K562 (cell line): ENCODE measurements at regions not wholly inside any gene's neighbourhood (a gene's known extent, or its start where the extent isn't known, plus 50 kb on each side); places are given as distances from the start of the nearest gene placed in this dataset.

Experiments
- ATAC-seq: fragments of 200-7000 bp; cut with Tn5 transposase; 3 replicates; pipeline ENCODE4 v1.9.1; 2020; ENCODE audit warnings: moderate library complexity
- BruUV-seq: library from RNA; stranded (reverse); fragments of 400-500 nt; replicated peaks from 2 replicates; lab custom pipeline; 2021; lab: Mats Ljungman, UMichigan
- CTCF ChIA-PET: fragments of 300-600 bp; formaldehyde crosslinking; extraction: SDS; loops from one replicate; lab custom pipeline; 2021; ENCODE audit warnings: low intra/inter-chr PET ratio; lab: Yijun Ruan, JAX
- POLR2A ChIA-PET: fragments of 300-600, 350-650 bp; sonication (Branson Sonifier 250); formaldehyde crosslinking; extraction: SDS; loops from one replicate; lab custom pipeline; 2021; ENCODE audit warnings: antibody characterized with exemption, inconsistent platforms; lab: Yijun Ruan, JAX
- DNase-seq, 4 experiments: peaks; one replicate each; pipeline versions ENCODE4 v3.0.0 to v3.0.0-alpha.2; 2011 to 2018; ENCODE audit warnings: low spot score in 3 of 4, mixed read lengths in 3 of 4; ENCODE audit errors: extremely low read depth in 1 of 4
- FAIRE-seq: peaks from 2 replicates; lab custom pipeline; 2011; peaks lifted over from hg19 to GRCh38; lab: Jason Lieb, UNC
- H2AFZ ChIP-seq: 2 replicates; pipeline ENCODE4 v1.6.0; 2011; ENCODE audit warnings: low read depth, low read length, control low read depth, inconsistent platforms
- H3K27ac ChIP-seq: fragments of 200-600 bp; 3 replicates; pipeline ENCODE4 v1.8.0; 2011; ENCODE audit warnings: low read depth, mild to moderate bottlenecking, control low read depth, inconsistent platforms, low read length, moderate library complexity, mixed read lengths; ENCODE audit errors: extremely low read depth
- H3K27me3 ChIP-seq, 2 experiments: fragments of 300-600 bp in 1 of 2; 2 replicates in 1 of 2; 3 replicates in 1 of 2; pipeline versions ENCODE4 v1.6.0 to v1.8.0; 2011; ENCODE audit warnings: inconsistent platforms in 2 of 2, low read length in 2 of 2, mild to moderate bottlenecking in 1 of 2, mixed read lengths in 1 of 2, moderate library complexity in 1 of 2; ENCODE audit not compliant: control insufficient read depth in 2 of 2, insufficient read depth in 2 of 2
- H3K36me3 ChIP-seq: fragments of 300-600 bp; 3 replicates; pipeline ENCODE4 v1.8.0; 2011; ENCODE audit warnings: mild to moderate bottlenecking, low read length, inconsistent platforms; ENCODE audit not compliant: control insufficient read depth, insufficient read depth
- H3K4me1 ChIP-seq, 2 experiments: fragments of 200-600 bp in 1 of 2; replicated peaks in 1 of 2; 2 replicates in 1 of 2; 3 replicates in 1 of 2; pipeline versions ENCODE4 v1.5.1 to v1.8.0; 2011; ENCODE audit warnings: inconsistent platforms in 2 of 2, low read length in 2 of 2, mild to moderate bottlenecking in 1 of 2, mixed read lengths in 1 of 2, moderate library complexity in 1 of 2; ENCODE audit not compliant: control insufficient read depth in 2 of 2, insufficient read depth in 2 of 2
- H3K4me2 ChIP-seq: 2 replicates; pipeline ENCODE4 v1.6.1; 2011; ENCODE audit warnings: low read length, control low read depth, inconsistent platforms, mixed read lengths; ENCODE audit not compliant: insufficient read depth
- H3K4me3 ChIP-seq: fragments of 200-600 bp; sonication (generic), shearing (Covaris generic); 2 replicates; pipeline ENCODE4 v1.5.1; 2016; ENCODE audit warnings: control low read depth, inconsistent platforms
- H3K79me2 ChIP-seq: fragments of 200-600 bp; 3 replicates; pipeline ENCODE4 v1.8.0; 2011; ENCODE audit warnings: low read length, inconsistent platforms; ENCODE audit not compliant: control insufficient read depth, insufficient read depth
- H3K9ac ChIP-seq, 2 experiments: 2 replicates each; pipeline versions ENCODE4 v1.6.0 to v1.6.1; 2011; ENCODE audit warnings: low read depth in 2 of 2, low read length in 2 of 2, control low read depth in 1 of 2, inconsistent platforms in 1 of 2, mild to moderate bottlenecking in 1 of 2, mixed read lengths in 1 of 2; ENCODE audit not compliant: insufficient read depth in 1 of 2
- H3K9me1 ChIP-seq: one replicate; pipeline ENCODE4 v1.6.0; 2011; ENCODE audit warnings: inconsistent platforms, mild to moderate bottlenecking, low read length, moderate library complexity; ENCODE audit not compliant: control insufficient read depth, insufficient read depth
- H3K9me3 ChIP-seq: replicated peaks from 2 replicates; pipeline ENCODE4 v1.5.1; 2011; ENCODE audit warnings: low read depth, low read length, inconsistent platforms; ENCODE audit not compliant: control insufficient read depth, insufficient read depth
- H4K20me1 ChIP-seq: replicated peaks from 2 replicates; pipeline ENCODE4 v1.6.1; 2011; ENCODE audit warnings: low read length, inconsistent platforms, mixed read lengths; ENCODE audit not compliant: control insufficient read depth, insufficient read depth
- ATF7 ChIP-seq: fragments of 450-650 bp; IDR thresholded peaks from 2 replicates; pipeline ENCODE4 v1.7.1; 2014; ENCODE audit warnings: mild to moderate bottlenecking, moderate library complexity
- CBFA2T3 ChIP-seq: fragments of 450-650 bp; IDR thresholded peaks from 2 replicates; pipeline ENCODE4 v1.6.1; 2017
- CBX5 ChIP-seq: IDR thresholded peaks from 2 replicates; pipeline ENCODE4 v1.6.1; 2014; ENCODE audit warnings: low read depth, borderline replicate concordance
- CC2D1A ChIP-seq: fragments of 450-650 bp; IDR thresholded peaks from 2 replicates; pipeline ENCODE4 v1.6.1; 2017; ENCODE audit warnings: mild to moderate bottlenecking
- E2F3 ChIP-seq: fragments of 250-450 bp; sonication (Bioruptor Pico); IDR thresholded peaks from 2 replicates; pipeline ENCODE4 v1.4.0; 2020; ENCODE audit warnings: mild to moderate bottlenecking
- ETS1 ChIP-seq: conservative IDR thresholded peaks from 2 replicates; pipeline ENCODE4 v1.6.1; 2011; ENCODE audit warnings: low read depth, mild to moderate bottlenecking, low read length; ENCODE audit not compliant: control insufficient read depth
- JUN ChIP-seq, 2 experiments: sonication (generic) in 1 of 2; formaldehyde crosslinking in 1 of 2; IDR thresholded peaks; 2 replicates each; pipeline versions ENCODE4 v1.6.1 to v1.8.0; 2012 to 2022; ENCODE audit warnings: borderline replicate concordance in 2 of 2, mild to moderate bottlenecking in 2 of 2, improper control_type of control experiment in 1 of 2, low read depth in 1 of 2, low read length in 1 of 2, missing genetic modification reagents in 1 of 2
- KLF10 ChIP-seq: fragments of 250-450 bp; sonication (Bioruptor Pico); IDR thresholded peaks from 2 replicates; pipeline ENCODE4 v1.6.1; 2021; ENCODE audit warnings: matching md5 sums
- PHF20 ChIP-seq: fragments of 450-650 bp; IDR thresholded peaks from 2 replicates; pipeline ENCODE4 v1.6.1; 2018; ENCODE audit not compliant: partially characterized antibody
- RBM25 ChIP-seq: fragments of 200-400 bp; formaldehyde crosslinking; IDR thresholded peaks from 2 replicates; pipeline ENCODE4 v1.6.1; 2018; ENCODE audit warnings: low read length, low read depth, moderate library complexity; ENCODE audit not compliant: severe bottlenecking
- RFX5 ChIP-seq: IDR thresholded peaks from 2 replicates; pipeline ENCODE4 v1.6.1; 2011; ENCODE audit warnings: low read depth, mild to moderate bottlenecking, improper control_type of control experiment, low read length
- RNF219 ChIP-seq: fragments of 250-450 bp; sonication (Bioruptor Pico); IDR thresholded peaks from 2 replicates; pipeline ENCODE4 v1.5.0; 2022; ENCODE audit warnings: mild to moderate bottlenecking
- YBX1 ChIP-seq: fragments of 450-650 bp; IDR thresholded peaks from 2 replicates; pipeline ENCODE4 v1.7.1; 2016; ENCODE audit warnings: mild to moderate bottlenecking
- ZNF3 ChIP-seq: fragments of 250-450 bp; sonication (Bioruptor Pico); IDR thresholded peaks from 2 replicates; pipeline ENCODE4 v1.5.0; 2021; ENCODE audit warnings: mild to moderate bottlenecking, moderate library complexity
- ZNF449 ChIP-seq: fragments of 250-450 bp; sonication (Bioruptor Pico); IDR thresholded peaks from 2 replicates; pipeline ENCODE4 v1.8.0; 2022; ENCODE audit warnings: moderate library complexity, mild to moderate bottlenecking, inconsistent platforms
- WGBS: fragments of 100-300 bp; shearing (Covaris generic); methylation state at CpG from one replicate; pipeline ENCODE4 v1.1.6; 2016; ENCODE audit warnings: low coverage, mixed read lengths; ENCODE audit not compliant: insufficient coverage; ENCODE audit errors: missing lambda C conversion rate; 5-methylcytosine and 5-hydroxymethylcytosine counted together
- in situ Hi-C: fragments of 300-500 bp; cut with MboI; formaldehyde crosslinking; loops from 4 replicates; pipeline ENCODE4 v1.15.0; 2018; ENCODE audit warnings: inconsistent platforms, mixed read lengths
- intact Hi-C: fragments of 100-400 bp; cut with micrococcal nuclease; formaldehyde crosslinking; loops from 2 replicates; pipeline ENCODE4 v1.14.2; 2022
- TF ChIP-seq, protein P1 (sequence below): fragments of 450-650 bp; IDR thresholded peaks from 2 replicates; pipeline ENCODE4 v1.6.1; 2016; ENCODE audit warnings: mild to moderate bottlenecking
- TF ChIP-seq, protein P2 (sequence below): fragments of 250-450 bp; sonication (Bioruptor Pico); IDR thresholded peaks from 2 replicates; pipeline ENCODE4 v1.4.0; 2020

DNA sequence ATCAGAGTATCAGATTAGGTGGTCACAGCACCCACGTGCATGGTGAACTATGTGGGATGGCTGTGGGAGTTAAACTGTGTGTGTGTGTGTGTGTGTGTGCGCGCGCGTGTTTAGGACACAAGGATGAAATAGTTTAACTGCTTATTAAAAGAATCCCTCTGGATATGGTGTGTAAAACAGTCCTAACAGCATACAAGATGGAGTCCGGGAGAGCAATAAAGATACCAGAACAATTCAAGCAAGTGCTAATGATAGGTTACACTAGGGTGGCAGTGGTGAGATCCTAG is 202.2 kb downstream of the IPMK start:
- no peak for FAIRE-seq
- in situ Hi-C loops, result no loop called here
- TF ChIP-seq KLF10 (CRISPR knock-in tag) (no peak), ETS1 (no peak), ZNF3 (no peak), ZNF449 (CRISPR knock-in tag) (no peak), RFX5 (no peak), PHF20 (no peak), ATF7 (no peak), E2F3 (no peak), CBFA2T3 (no peak), RNF219 (CRISPR knock-in tag) (no peak), JUN (IDR thresholded peaks at IDR 0.05; ENCODE audit: borderline replicate concordance, low read depth, low read length) (no peak), JUN (CRISPR knock-in tag; IDR thresholded peaks at IDR 0.05; ENCODE audit: borderline replicate concordance) (no peak), YBX1 (no peak), CC2D1A (no peak), RBM25 (no peak), CBX5 (no peak)
- TF ChIP-seq, protein P1, sequence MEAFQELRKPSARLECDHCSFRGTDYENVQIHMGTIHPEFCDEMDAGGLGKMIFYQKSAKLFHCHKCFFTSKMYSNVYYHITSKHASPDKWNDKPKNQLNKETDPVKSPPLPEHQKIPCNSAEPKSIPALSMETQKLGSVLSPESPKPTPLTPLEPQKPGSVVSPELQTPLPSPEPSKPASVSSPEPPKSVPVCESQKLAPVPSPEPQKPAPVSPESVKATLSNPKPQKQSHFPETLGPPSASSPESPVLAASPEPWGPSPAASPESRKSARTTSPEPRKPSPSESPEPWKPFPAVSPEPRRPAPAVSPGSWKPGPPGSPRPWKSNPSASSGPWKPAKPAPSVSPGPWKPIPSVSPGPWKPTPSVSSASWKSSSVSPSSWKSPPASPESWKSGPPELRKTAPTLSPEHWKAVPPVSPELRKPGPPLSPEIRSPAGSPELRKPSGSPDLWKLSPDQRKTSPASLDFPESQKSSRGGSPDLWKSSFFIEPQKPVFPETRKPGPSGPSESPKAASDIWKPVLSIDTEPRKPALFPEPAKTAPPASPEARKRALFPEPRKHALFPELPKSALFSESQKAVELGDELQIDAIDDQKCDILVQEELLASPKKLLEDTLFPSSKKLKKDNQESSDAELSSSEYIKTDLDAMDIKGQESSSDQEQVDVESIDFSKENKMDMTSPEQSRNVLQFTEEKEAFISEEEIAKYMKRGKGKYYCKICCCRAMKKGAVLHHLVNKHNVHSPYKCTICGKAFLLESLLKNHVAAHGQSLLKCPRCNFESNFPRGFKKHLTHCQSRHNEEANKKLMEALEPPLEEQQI, result no peak
- TF ChIP-seq, protein P2, sequence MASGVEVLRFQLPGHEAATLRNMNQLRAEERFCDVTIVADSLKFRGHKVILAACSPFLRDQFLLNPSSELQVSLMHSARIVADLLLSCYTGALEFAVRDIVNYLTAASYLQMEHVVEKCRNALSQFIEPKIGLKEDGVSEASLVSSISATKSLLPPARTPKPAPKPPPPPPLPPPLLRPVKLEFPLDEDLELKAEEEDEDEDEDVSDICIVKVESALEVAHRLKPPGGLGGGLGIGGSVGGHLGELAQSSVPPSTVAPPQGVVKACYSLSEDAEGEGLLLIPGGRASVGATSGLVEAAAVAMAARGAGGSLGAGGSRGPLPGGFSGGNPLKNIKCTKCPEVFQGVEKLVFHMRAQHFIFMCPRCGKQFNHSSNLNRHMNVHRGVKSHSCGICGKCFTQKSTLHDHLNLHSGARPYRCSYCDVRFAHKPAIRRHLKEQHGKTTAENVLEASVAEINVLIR, result no peak

More for the DNA sequence above, 202.2 kb downstream of the IPMK start:
- POLR2A ChIA-PET, result no interaction called here
- Histone ChIP-seq H2AFZ (no peak overlapping the region), H3K4me2 (no peak overlapping the region), H3K79me2 (no peaks in the 10 kb centered on the region), H3K27ac (no peak overlapping the region), H3K4me1 (no peaks in the 10 kb centered on the region), H4K20me1 (no peaks in the 10 kb centered on the region), H3K9ac (no peak overlapping the region), H3K9me1 (no peaks in the 10 kb centered on the region), H3K9me3 (no peaks in the 10 kb centered on the region), H3K27me3 (no peaks in the 10 kb centered on the region), H3K4me3 (no peak overlapping the region), H3K36me3 (no peaks in the 10 kb centered on the region)
- no peak for ATAC-seq
- 0% methylated on average over 6 of the region's 6 CpGs for WGBS
- intact Hi-C loops, result no loop called here
- BruUV-seq, result no TSS peak
- CTCF ChIA-PET, result interaction anchor here (0.6 kb wide), 1 partner anchor 407 kb away, joined by 3 read pairs; no protein-coding TSS in a partner anchor
- DNase-seq, result no peak
